Fibroblast of skin of right biceps (primary cell): ENCODE measurements at regions not wholly inside any gene's neighbourhood (a gene's known extent, or its start where the extent isn't known, plus 50 kb on each side); places are given as distances from the start of the nearest gene placed in this dataset.
"Not testable (repeated sequence)": the region's sequence is repeated elsewhere in the genome, so short reads cannot be mapped to it uniquely, and the experiment has no call there.

Experiments
- DNase-seq: peaks from one replicate; pipeline ENCODE4 v3.0.0-alpha.2; 2013

GRCh38 chr9:109986521-109986991, 206.6 kb downstream of the PALM2AKAP2 start:
- DNase-seq: peak; percentile 98

GRCh38 chr9:109989296-109989695, 209.3 kb downstream of the PALM2AKAP2 start:
- peak; percentile 81 for DNase-seq

GRCh38 chr9:109990541-109990940, 210.5 kb downstream of the PALM2AKAP2 start:
- peak; percentile 45 for DNase-seq

GRCh38 chr9:109992293-109992692, 212.3 kb downstream of the PALM2AKAP2 start:
- no peak for DNase-seq

- no peak for DNase-seq
Observed at GRCh38 chr9:109993250-109993978, 213.4 kb downstream of the PALM2AKAP2 start.

GRCh38 chr9:109994141-109994540, 213.8 kb downstream of the C9orf152 start:
- no peak for DNase-seq

GRCh38 chr9:109996936-109997580, 210.9 kb downstream of the C9orf152 start:
- no peak for DNase-seq

GRCh38 chr9:109997682-109998081, 210.3 kb downstream of the C9orf152 start:
- no peak for DNase-seq

GRCh38 chr9:110005521-110005920, 202.4 kb downstream of the C9orf152 start:
- DNase-seq: not testable (repeated sequence)

GRCh38 chr9:110006657-110007056, 201.3 kb downstream of the C9orf152 start:
- DNase-seq: no peak

GRCh38 chr9:110007477-110008270, 200.3 kb downstream of the C9orf152 start:
- peak; percentile 52 for DNase-seq

- DNase-seq: no peak
Observed at GRCh38 chr9:110008663-110009062, 199.3 kb downstream of the C9orf152 start.

- DNase-seq: no peak
Observed at GRCh38 chr9:110011628-110012320, 196.2 kb downstream of the C9orf152 start.

GRCh38 chr9:110013064-110013463, 194.9 kb downstream of the C9orf152 start:
- DNase-seq: no peak

GRCh38 chr9:110015759-110016158, 192.2 kb downstream of the C9orf152 start:
- DNase-seq: peak; percentile 84

- DNase-seq: peak; percentile 71
Observed at GRCh38 chr9:110016340-110016739, 191.6 kb downstream of the C9orf152 start.

GRCh38 chr9:110020216-110020615, 187.7 kb downstream of the C9orf152 start:
- DNase-seq: peak; percentile 25

GRCh38 chr9:110021891-110022290, 186.1 kb downstream of the C9orf152 start:
- DNase-seq: no peak

GRCh38 chr9:110023221-110023620, 184.7 kb downstream of the C9orf152 start:
- DNase-seq: not testable (repeated sequence)

- DNase-seq: no peak
Observed at GRCh38 chr9:110025551-110026170, 182.3 kb downstream of the C9orf152 start.

GRCh38 chr9:110027671-110028081, 180.3 kb downstream of the C9orf152 start:
- peak; percentile 46 for DNase-seq

- no peak for DNase-seq
Observed at GRCh38 chr9:110028271-110028670, 179.7 kb downstream of the C9orf152 start.
